Astrocyte (in vitro differentiated cells and primary cell): ENCODE measurements at regions not wholly inside any gene's neighbourhood (a gene's known extent, or its start where the extent isn't known, plus 50 kb on each side); places are given as distances from the start of the nearest gene placed in this dataset.

Experiments
- EZH2 ChIP-seq: IDR thresholded peaks from 2 replicates; pipeline ENCODE4 v1.6.1; 2012; ENCODE audit warnings: mild to moderate bottlenecking, low read length, inconsistent platforms; ENCODE audit not compliant: insufficient read depth
- TF ChIP-seq, protein P1 (sequence below): IDR thresholded peaks from 2 replicates; pipeline ENCODE4 v1.5.1; 2011; ENCODE audit warnings: low read depth, mild to moderate bottlenecking, inconsistent platforms, low read length, moderate library complexity; ENCODE audit not compliant: insufficient read depth

DNA sequence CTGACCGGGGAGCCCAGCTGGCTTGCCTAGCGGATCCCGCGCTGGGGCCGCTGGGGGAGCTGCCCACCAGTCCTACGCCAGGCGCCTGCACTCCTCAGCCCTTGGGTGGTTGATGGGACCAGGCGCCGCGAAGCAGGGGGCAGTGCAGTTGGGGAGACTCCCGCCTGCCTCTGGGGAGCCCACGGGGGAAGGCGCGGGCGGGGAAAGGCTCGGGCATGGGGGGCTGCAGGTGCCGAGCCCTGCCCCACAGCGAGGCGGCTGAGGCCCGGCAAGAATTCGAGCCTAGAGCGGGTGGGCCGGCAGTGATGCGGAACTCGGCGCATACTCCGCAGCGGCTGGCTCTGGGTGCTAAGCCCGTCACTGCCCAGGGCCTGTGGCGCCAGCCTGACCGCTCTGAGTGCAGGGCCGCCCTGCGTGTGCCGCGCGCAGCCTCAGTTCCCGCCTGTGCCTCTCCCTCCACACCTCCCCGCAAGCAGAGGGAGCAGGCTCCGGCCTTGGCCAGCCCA is 249.1 kb upstream of the TEKT4 start:
- TF ChIP-seq EZH2, result no peak
- TF ChIP-seq, protein P1, sequence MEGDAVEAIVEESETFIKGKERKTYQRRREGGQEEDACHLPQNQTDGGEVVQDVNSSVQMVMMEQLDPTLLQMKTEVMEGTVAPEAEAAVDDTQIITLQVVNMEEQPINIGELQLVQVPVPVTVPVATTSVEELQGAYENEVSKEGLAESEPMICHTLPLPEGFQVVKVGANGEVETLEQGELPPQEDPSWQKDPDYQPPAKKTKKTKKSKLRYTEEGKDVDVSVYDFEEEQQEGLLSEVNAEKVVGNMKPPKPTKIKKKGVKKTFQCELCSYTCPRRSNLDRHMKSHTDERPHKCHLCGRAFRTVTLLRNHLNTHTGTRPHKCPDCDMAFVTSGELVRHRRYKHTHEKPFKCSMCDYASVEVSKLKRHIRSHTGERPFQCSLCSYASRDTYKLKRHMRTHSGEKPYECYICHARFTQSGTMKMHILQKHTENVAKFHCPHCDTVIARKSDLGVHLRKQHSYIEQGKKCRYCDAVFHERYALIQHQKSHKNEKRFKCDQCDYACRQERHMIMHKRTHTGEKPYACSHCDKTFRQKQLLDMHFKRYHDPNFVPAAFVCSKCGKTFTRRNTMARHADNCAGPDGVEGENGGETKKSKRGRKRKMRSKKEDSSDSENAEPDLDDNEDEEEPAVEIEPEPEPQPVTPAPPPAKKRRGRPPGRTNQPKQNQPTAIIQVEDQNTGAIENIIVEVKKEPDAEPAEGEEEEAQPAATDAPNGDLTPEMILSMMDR, result no peak
